Vagina (tissue), 2 donors: ENCODE measurements at regions not wholly inside any gene's neighbourhood (a gene's known extent, or its start where the extent isn't known, plus 50 kb on each side); places are given as distances from the start of the nearest gene placed in this dataset.

Experiments used
- POLR2A ChIP-seq, 2 donors: fragments of 450-650 bp; IDR thresholded peaks; one replicate each; pipeline ENCODE4 v1.6.1; 2017; ENCODE audit warnings: antibody characterized with exemption in 2 of 2, mild to moderate bottlenecking in 2 of 2, moderate library complexity in 2 of 2
- POLR2AphosphoS5 ChIP-seq, 2 donors: sonication (generic); formaldehyde crosslinking; IDR thresholded peaks; one replicate each; pipeline ENCODE4 v1.9.0; 2017; ENCODE audit warnings: antibody characterized with exemption in 2 of 2, mild to moderate bottlenecking in 2 of 2, low read depth in 1 of 2; ENCODE audit not compliant: insufficient read depth in 1 of 2
- TF ChIP-seq, protein P1 (sequence below), 3 experiments: fragments of 450-650 bp in 2 of 3; fragments of 200-600 bp in 1 of 3; sonication (generic) in 1 of 3; IDR thresholded peaks; one replicate each; pipeline ENCODE4 v1.5.1; 2017 to 2019; ENCODE audit warnings: antibody characterized with exemption in 3 of 3, mild to moderate bottlenecking in 2 of 3, moderate library complexity in 2 of 3

GRCh38 chr10:131451407-131452015, 140.0 kb upstream of the TCERG1L start:
- TF ChIP-seq POLR2A (IDR thresholded peaks at IDR 0.05) (no peak), POLR2AphosphoS5 (IDR thresholded peaks at IDR 0.05; ENCODE audit: insufficient read depth in 1 of 2, low read depth in 1 of 2) (no peak)
- TF ChIP-seq, protein P1, sequence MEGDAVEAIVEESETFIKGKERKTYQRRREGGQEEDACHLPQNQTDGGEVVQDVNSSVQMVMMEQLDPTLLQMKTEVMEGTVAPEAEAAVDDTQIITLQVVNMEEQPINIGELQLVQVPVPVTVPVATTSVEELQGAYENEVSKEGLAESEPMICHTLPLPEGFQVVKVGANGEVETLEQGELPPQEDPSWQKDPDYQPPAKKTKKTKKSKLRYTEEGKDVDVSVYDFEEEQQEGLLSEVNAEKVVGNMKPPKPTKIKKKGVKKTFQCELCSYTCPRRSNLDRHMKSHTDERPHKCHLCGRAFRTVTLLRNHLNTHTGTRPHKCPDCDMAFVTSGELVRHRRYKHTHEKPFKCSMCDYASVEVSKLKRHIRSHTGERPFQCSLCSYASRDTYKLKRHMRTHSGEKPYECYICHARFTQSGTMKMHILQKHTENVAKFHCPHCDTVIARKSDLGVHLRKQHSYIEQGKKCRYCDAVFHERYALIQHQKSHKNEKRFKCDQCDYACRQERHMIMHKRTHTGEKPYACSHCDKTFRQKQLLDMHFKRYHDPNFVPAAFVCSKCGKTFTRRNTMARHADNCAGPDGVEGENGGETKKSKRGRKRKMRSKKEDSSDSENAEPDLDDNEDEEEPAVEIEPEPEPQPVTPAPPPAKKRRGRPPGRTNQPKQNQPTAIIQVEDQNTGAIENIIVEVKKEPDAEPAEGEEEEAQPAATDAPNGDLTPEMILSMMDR (IDR thresholded peaks at IDR 0.05): no peak
